NCI-H187 (cell line): ENCODE measurements at regions not wholly inside any gene's neighbourhood (a gene's known extent, or its start where the extent isn't known, plus 50 kb on each side); places are given as distances from the start of the nearest gene placed in this dataset.
"Not testable (repeated sequence)": the region's sequence is repeated elsewhere in the genome, so short reads cannot be mapped to it uniquely, and the experiment has no call there.

Source experiments
- DNase-seq, 2 experiments: peaks; one replicate each; lab custom pipeline; 2025; lab: John Stamatoyannopoulos, UW

- not testable (repeated sequence) for DNase-seq
Measured at GRCh38 chr4:55696424-55696823, 60.3 kb upstream of the NMU start.

DNA sequence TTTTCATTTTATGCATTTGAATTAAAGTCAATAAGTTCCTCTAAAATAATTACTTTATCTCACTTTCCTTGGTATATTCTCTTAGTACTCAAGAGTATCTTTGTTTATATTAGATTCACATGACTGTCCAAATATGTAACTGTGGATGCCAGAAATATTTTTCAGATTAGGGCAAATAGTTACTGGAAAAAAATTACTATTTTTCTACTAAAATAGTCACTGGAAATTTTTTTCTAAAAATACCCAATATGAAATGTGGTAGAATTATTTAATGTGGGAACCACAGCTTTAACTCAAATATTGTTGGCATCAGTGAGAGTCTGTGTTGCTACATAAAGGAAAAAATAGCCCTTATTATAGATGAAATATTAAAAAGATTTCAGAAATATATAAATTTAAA lies 70.4 kb upstream of the NMU start:
- no peak for DNase-seq

DNA sequence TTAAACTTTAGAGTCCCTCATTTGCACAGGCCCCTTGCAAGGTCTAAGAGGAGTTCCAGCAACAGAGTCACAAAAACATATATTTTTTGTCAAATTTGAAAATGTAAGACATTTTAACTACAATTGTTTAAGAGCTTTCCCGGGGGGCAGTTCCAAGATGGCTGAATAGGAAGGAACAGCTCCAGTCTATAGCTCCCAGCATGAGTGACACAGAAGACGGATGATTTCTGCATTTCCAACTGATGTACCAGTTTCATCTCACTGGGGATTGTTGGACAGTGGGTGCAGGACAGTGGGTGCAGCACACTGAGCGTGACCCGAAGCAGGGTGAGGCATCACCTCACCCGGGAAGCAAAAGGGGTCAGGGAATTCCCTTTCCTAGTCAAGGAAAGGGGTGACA lies 71.4 kb upstream of the NMU start:
- no peak for DNase-seq

DNA sequence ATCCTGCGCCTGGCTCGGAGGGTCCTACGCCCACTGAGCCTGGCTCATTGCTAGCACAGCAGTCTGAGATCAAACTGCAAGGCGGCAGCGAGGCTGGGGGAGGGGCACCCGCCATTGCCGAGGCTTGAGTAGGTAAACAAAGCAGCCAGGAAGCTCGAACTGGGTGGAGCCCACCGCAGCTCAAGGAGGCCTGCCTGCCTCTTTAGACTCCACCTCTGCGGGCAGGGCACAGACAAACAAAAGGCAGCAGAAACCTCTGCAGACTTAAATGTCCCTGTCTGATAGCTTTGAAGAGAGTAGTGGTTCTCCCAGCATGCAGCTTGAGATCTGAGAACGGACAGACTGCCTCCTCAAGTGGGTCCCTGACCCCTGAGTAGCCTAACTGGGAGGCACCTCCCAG lies 71.9 kb upstream of the NMU start:
- not testable (repeated sequence) for DNase-seq

DNA sequence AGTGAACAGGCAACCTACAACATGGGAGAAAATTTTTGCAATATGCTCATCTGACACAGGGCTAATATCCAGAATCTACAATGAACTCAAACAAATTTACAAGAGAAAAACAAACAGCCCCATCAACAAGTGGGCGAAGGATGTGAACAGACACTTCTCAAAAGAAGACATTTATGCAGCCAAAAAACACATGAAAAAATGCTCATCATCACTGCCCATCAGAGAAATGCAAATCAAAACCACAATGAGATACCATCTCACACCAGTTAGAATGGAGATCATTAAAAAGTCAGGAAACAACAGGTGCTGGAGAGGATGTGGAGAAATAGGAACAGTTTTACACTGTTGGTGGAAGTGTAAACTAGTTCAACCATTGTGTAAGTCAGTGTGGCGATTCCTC lies 76.7 kb upstream of the NMU start:
- not testable (repeated sequence) for DNase-seq

DNA sequence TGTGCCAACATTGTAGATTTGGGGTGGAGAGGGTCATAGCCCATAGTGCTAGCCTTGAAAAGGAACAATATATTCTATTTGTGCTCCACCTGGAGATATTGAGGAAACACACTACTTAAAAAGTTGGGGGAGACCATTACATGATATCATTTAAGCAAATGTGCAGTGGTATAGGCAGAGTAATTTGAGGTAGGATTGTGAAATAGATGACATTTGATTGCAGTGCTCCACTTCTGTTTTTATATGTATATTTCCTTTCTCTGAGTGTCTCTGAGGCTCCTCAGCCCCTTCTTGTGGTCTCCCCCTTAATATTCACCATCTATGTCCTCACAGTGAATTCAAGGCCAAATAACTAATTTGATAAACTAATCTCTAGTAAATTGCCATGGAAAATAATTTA lies 85.6 kb upstream of the NMU start:
- DNase-seq: no peak

GRCh38 chr4:55722132-55722531 lies 86.0 kb upstream of the NMU start:
- DNase-seq: no peak

DNA sequence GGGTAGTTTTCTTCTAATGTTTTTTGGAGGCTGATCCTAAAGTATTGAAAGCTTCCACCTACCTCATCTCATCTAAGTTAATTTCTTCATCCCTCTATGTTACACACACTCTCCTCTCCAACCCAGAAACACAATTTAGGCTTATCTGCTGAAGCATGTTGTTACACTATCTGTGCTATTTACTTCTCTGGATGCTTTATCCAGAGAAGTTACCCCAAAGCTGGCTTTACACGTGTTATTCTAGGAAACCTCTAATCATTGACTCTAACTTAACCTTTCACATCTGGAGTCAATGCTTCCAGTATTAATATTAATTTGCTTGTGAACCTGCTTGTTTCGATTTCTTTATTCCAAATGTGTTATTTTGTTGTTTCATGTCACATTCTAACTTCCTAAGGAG lies 87.3 kb upstream of the NMU start:
- no peak for DNase-seq

DNA sequence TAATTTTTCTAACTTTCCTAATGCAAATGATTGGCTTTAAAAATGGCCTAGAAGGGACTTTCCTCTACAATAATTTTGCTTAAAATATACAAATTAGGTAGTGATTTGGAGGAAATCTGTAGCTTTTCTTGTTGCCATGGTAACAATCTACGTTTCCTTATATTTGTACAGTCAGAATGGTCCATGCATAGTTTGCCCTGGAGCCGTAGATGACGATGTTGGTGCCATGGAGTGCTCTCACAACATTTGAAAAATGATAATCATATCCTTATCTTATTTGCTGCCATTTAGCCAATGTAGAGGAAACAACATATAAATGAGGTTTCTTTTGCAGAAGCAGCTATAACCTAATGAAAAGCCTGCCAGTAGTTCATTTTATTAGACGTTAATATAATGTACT lies 89.0 kb upstream of the NMU start:
- DNase-seq: no peak

DNA sequence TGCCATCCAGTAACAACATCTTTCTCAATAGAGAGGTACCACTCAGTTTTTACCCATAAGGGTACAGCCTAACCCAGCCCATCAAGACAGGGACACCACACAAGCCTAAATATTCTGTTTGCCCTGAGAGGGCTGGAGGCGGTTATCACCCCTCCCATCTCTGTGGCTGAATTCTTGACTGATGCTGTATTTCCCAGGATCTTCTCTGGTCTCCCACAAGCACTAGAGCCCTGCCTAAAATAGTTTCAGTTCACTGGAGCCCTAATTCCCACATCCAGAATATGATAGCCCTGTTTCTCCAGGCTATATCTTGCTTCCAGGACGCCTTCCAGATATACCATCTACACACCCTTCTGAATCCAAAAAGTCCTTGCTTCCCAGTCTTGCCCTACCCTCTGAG lies 91.6 kb upstream of the NMU start:
- DNase-seq: no peak

GRCh38 chr4:55729351-55730279 lies 90.0 kb upstream of the EXOC1L start:
- no peak for DNase-seq

DNA sequence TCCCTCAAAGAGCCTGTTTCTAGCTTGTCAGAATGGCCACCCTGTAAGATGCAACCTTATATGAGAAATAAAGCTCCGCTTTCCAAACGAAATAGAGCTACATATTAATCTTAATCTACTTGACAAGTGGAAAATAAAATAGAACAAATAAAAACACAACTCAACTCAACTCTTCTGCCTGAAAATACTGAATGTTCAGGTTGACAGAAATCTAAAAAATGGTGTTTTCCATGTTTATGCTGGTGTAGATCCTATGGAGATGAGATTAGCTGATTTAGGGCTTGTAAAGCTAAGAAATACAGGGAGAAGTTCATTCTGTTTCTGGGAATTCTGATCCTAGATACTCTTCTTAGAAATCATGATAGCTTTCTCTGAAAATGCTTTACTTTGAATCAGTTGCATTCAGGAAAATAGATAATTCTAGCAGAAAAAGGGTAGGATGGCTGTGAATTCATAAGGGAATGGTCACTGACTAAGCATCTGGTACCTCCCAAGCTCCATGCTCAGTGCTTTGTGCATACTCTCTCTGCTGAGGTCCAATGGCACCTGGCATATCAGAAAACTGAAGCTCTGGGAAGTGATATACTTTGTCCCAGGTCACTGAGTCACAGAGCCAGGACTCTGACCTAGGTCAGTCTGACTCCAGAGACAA lies 89.2 kb upstream of the EXOC1L start:
- no peak for DNase-seq

GRCh38 chr4:55731959-55732358 lies 87.6 kb upstream of the EXOC1L start:
- DNase-seq: no peak

DNA sequence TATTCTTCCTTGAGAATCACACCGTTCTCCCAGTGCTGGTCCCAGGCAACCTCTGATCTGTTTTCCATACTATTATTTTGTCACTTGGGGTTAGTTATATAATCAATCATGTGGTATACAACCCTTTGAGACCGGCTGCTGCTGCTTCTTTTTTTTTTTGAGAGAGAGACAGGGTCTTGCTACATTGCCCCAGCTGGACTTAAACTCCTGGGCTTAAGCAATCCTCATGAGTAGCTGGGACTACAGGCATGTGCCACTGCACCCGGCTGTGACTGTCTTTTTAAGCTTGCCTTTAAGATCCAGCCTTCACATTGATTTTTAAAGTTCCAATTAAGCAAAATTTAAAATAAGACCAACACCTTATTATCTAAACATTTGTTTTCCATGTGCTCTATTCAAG lies 86.7 kb upstream of the EXOC1L start:
- no peak for DNase-seq

DNA sequence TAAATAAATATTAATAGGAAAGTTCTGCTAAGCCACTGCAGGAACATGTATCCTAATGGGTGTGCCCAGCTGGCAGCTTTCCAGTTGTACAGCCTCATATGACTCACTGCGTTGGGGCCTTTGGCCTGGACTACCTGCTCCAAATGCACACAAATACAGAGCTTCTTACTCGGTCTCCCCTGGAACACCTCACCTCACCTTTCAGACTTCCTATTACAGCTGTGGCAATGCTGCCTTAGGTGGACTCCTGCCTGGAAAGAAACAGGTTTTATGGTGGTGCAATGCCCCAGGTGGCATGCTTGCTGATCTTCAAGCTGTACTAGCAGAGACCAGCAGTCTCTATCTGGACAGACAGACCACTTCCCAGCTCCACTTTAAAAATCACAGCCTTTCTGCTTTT lies 85.7 kb upstream of the EXOC1L start:
- DNase-seq: no peak

DNA sequence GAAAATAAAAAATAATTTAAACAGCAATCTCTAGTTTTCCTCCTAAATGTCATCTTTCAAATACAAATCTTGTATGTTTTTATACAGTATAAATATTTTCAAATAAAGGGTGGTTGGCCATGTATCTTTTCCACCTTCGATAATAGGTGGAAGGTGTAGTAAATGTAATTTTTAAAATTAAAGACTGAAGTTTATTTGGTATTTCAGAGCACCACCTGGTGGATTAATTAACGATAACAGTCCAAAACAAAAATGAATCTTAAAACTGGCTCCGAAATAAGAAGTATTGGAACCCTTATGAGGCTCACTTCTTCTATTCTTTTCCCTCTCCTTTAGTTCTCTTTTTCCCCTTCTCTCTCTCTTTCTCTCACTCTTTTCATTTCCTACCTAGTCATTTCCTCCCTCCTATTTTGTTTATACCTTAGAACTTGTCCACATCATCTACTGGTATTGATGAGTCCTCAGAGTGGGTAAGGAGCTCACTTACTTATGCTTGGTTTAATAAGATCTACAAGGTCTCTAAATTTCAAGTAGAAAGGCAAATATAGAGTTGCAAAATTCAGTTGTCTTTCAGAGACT lies 82.9 kb upstream of the EXOC1L start:
- DNase-seq: no peak

DNA sequence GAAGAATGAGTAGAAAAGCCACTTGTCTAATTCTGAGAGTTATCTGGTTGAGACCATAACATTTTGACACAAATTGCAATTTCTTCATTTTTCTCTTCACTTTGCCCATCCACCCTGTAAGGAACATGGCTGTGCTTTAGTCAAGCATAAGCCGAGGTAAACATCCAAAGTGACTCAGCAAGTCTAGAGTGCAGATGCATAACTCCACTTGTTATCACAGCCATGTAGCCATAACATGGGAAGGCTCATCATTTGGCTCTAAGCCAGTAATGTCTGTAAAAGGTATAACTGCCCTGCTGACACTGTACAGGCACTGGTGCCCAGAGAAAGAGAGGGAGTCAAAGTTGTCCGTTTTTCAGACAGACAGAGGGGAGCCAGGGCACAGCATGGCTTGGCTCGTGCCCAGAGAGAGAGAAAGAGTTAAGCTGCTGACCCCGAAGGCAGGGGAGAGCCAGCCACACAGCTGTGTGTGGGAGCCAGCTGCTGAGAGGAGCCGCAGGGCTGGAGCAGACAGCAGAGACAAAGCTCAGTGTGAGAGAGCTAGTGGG lies 76.9 kb upstream of the EXOC1L start:
- DNase-seq: no peak

GRCh38 chr4:55744369-55744768 lies 75.2 kb upstream of the EXOC1L start:
- no peak for DNase-seq

GRCh38 chr4:55745014-55745413 lies 74.6 kb upstream of the EXOC1L start:
- DNase-seq: no peak

GRCh38 chr4:55747793-55748192 lies 71.8 kb upstream of the EXOC1L start:
- DNase-seq: no peak

DNA sequence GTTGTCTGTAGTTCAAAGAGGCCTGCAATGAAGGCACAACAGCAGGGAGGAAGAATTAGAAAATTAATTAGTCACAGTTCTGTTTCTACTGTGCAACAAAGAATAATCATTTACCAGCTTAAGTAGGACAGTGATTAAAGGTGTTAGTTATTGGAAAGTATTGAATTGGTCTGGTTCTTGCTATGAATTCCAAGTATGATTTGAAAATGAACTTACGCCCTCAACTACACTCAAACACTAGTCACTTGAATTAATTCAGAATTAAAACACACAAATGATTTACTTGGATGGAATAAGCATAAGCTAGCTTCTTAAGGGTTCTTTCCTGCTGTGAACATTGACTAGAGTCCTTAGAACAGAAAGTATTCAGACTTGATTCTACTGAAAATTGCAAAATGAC lies 69.9 kb upstream of the EXOC1L start:
- DNase-seq: no peak

DNA sequence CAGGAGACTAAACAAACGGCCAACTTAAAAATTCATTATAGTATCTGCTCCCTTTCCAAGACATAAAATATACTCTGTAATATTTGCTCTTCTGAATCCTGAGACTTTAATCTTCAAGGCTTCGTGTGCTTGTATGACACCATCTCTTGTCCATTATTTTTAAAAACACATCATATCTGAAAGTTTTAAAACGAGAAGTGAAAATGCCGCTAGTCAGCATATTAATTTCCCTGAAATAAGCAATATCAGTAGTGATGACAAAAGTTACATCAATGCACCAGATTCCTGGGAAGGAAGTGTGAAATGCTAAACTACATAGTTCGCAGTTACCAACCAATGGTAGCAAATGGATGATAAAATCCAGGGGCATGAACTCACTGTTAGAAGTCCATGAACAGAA lies 66.8 kb upstream of the EXOC1L start:
- DNase-seq: no peak

GRCh38 chr4:55753856-55754255 lies 65.7 kb upstream of the EXOC1L start:
- no peak for DNase-seq
